Right hindlimb (tissue), 1 donor: ENCODE measurements at regions not wholly inside any gene's neighbourhood (a gene's known extent, or its start where the extent isn't known, plus 50 kb on each side); places are given as distances from the start of the nearest gene placed in this dataset.
A peak's percentile ranks its signal among the peaks of the same experiment; 100 is the strongest.

Experiments used
- DNase-seq: peaks from one replicate; pipeline ENCODE4 v3.0.0-alpha.2; 2018

DNA sequence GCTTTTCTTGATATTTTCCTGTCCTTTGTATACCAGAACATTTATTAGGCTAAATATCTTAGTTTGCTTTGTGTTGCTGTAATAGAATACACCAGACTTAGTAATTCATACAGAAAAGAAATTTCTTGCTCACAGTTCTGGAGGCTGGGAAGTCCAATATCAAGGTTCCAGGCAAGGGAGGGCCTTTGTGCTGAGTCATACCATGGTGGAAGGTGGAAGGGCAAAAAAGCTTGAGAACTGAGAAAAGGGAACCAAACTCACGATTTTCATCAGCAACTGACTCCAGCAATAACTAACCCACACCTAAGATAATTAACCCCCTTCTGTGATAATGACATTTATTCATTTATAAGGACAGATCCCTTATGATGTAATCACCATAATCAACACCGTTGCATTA is 496.9 kb upstream of the SUCLG2 start:
- DNase-seq: no peak

DNA sequence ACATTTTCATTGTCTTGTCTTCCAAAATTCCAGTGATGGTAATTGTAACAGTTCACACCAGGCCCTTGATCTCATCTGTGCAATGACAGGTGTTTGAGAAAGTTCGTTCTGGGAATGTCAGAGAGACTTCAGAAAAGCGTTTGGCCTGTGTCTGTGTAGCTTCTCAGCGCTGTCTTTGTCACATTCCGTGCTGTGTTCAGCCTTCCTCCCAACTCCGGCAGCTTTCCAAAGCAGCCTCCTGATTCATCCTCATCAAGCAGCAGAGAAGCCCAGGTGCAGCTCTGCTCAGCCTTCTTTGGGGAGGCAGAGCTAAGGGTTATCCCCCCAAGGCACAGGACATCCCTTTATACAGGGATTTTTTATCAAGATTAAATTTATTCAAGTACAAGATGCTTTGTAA is 494.0 kb upstream of the SUCLG2 start:
- no peak for DNase-seq

DNA sequence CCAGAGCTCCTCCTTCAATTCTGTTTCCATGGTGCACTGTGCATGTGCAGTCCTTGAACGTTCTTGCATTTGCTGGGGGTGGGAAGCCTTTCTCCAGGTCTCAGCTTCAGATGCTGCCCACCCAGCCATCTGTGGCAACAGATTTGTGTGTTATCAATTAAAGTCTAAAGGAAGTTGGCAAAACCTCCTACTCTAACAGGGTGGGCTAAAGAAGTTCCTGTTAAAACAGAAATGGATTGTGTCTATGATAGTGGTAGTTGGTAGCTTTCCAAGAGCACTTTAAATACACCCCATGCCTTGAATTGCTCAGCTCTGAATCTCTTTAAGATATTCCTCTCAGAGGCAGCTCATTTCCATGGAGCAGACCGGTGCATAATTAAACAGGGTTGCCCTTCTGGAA is 488.0 kb upstream of the SUCLG2 start:
- no peak for DNase-seq

DNA sequence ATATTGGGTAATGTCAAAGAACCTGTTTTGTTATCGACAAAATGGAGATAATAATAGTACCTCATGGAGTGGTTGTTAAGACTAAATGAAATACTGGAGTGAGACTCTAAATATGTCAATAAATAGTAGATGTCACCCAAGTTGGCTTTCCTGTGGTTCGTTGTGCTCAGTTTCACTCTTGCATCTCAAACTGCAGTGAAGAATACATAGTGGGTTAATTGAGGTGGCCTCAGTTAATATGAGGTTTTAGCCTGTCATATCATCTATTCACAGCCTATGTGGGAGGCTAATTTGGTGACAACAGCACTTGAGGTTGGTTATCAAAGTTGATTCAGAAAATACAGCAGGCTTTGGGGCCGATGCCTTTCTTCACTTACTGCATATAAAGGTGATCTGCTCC is 485.5 kb upstream of the SUCLG2 start:
- DNase-seq: no peak

DNA sequence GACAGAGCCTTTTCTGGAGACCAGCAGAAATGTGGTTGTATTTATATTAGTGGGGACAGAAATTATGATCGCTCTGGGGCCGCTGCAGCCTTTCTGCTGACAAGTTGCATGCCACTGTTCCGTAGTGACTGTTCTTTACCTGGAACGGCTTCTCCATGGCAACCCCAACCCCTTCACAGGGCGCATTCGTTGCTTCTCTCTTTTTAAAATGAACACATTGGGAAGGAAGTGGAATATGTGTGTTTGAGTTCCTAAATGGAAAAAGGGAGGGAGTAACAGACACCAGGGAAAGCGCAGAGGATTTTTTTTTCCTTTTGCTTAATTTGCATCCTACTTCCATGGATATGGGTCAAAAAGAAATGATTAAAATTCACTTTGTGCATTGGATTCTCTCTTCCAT is 482.0 kb upstream of the SUCLG2 start:
- peak; percentile 24 for DNase-seq

DNA sequence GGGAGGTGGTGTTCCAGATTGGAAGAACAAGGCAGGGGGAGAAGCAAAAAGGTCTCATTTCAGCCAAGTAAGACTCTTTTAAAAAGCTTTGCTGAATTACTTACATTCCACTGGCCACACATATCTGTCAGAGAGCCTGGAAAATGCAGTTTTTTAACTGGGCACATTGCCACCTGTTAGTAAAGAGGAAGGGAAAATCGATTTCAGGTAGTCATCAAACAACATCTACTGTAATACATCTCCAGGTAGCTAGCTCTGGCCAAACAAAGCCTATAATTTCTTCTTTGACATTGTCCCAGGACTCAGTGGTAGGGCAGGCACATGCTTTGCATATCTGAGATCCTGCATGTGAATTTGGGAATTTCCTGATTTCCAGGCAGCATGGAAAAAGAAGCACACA is 480.7 kb upstream of the SUCLG2 start:
- DNase-seq: peak; percentile 69

DNA sequence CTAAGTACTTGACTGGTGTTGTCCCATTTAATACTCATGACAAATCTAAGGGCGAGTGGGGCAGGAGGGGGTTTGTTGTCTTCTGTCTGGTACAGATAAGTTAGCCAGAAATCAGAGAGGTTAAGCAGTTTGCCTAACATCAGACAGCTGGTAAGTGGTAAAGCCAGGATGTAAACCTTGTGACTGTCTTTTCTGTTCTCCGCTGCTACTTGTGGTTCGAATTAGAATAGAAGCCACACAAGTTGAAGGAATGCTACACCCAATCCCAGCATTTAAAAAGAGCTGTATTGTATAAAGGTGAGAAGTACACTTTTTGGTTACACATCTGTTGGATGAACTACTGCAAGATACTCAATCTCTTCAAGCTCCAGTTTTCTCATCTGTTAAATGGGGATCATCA is 474.7 kb upstream of the SUCLG2 start:
- DNase-seq: no peak

DNA sequence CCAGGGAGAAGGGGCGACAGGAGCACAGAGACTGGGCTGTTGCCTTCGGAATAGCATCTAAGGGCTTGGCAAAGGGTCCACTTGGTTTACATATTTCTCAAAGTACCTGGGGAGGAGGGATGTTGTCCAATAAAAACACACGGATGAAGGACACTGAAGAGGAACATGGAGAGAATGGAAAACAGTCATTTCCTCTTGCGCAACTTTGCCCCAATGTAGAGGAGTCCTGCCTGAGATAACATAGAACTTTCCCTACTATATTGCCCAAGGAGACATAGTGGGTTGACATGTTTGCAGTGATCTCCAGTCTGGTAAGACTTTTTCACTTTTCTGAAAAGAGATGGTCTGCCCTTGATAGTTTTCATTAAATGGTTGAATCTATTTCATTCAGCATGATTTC is 468.8 kb upstream of the SUCLG2 start:
- DNase-seq: no peak

DNA sequence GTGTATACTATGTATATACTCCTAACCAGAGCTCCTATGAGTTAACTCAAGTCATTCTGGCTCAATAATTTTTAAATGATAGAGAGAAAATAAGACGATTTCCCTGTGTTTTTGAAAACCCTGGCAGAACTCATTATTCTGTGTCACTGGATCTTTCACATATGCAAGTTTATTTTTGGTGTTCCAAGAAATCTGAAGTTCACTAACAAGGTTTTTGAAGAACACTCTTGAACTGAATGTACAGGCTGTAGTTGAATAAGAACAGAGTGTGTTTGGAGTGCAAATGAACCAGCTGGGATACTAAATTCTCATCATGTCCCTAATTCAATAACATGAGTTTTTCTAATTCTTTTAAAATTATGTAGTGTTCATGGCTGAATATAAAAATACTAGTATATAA is 466.9 kb upstream of the SUCLG2 start:
- no peak for DNase-seq

DNA sequence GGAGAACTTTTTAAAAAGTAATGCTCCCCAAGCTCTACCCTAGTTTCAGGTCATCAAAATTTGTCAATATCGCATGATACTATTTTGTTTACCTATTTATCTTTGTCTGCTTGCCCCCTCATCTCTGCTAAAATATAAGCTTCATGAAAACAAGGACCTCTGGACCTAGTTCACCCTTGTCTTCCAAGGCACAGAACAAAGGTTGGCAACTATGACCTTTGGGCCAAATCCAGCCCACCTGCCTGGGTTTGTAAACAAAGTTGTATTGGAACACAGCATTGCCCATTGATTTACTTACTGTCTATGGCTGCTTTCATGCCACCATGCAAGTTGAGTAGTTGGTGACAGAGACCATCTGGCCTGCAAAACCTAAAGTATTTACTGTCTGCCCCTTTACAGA is 462.2 kb upstream of the SUCLG2 start:
- no peak for DNase-seq

DNA sequence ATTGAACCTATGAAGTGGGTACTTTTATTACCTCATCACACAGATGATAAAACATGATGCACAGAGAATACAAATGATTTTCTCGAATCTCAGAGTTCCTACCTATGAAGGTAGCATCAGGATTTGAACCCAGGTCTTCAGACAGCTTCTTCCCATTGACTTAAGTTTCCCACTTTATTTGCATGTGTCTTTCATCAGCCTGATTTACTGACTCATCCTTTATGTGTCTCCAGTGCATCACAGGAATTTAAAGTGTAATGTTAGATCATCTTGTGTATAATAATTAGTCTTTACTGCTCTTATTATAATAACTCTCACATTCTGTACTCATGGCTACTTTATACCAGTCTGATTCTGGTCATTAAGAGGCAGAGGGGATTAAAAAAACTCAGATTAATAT is 449.4 kb upstream of the SUCLG2 start:
- DNase-seq: no peak

DNA sequence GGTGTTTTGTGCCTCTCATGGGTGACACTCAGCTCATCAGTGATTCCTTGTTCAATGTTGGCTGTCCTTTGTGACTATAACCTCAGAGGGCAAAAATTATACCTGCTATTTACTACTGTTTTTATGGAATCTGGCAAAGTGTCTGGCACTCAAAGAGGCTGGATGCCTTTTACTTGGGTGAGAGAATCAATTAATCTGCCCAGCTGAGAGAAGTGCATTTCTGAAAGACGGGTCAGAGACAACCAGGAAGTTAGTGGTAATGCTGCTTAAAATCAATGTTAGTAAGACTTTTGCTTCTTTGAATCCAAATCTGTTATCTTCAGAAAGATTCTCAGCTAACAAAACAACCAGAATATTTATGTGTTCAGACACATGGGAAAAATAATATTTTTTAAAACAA is 436.2 kb upstream of the SUCLG2 start:
- DNase-seq: no peak

DNA sequence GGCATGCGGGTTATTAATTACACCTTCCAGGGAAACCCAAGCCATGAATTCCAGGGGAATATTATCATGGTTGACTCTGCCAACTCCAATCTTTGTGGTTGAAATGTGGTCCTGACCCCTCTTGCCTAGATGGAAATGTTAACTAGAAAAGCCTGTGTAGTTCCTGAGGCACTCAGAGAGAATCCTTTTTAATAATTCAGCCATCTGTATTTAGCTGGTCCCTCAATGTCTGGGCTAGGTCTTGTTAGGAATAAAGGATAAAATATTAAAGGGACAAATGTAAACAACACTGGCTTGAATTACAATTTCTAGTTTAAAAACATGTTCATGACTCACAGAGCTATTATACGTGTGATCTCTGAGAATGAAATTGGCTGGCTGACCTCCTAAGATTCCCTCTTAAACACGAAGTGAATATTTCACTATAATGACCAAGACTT is 435.2 kb upstream of the SUCLG2 start:
- no peak for DNase-seq

DNA sequence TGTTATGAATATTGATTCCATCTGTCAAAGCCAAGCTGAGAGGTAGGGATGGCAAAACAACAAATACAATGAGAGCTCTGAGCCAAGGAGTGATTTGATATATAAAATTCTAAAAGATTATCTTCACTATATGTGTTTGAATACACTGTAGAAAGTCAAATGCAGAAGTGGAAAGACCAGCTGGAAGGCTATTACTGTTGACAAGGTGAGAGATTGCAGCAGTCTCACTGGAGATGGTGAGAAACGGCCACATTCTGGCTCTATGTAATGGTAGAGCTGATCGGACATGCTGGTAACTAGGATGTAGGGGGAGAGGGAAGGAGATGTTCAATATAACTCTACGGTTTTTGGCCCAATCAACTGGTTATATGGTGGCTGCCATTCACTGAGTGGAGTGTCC is 434.2 kb upstream of the SUCLG2 start:
- DNase-seq: no peak

DNA sequence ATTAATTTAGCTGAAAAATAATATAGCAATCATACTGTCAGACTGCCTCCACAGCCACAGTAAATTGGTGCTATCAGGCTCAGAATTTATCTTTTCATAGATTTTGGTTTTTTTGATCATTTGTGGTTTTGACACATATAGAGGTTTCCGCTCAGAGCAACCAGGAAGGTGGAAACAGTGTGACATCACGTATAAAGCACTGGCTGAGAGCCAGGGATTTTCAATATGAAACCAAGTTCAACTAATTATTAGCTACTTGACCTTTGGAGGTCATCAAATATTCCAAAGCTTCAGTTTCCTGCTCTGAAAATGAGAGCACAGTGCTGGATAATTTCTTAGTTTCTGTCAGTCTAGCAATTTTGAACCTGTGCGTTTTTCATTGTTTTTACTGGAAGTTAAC is 433.8 kb upstream of the SUCLG2 start:
- DNase-seq: no peak

DNA sequence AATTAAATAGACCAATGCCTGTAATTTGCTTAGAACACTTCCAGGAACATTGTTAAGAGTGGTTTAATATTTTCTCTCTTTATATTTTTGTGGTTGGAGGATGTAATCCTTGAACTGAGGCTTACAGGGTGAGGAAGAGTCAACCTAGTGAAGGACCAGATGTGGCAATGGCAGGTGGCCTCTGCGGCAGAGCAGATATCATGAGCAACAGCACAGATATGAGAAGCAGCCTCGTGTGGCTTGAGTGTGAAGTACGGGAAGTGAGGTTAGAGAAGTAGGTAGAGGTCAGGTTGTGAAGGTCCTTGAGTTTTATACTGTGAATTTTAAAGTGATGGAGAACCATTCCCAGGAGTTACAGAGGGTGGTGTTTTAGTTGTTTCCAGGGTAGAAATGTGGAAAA is 417.6 kb upstream of the SUCLG2 start:
- no peak for DNase-seq

DNA sequence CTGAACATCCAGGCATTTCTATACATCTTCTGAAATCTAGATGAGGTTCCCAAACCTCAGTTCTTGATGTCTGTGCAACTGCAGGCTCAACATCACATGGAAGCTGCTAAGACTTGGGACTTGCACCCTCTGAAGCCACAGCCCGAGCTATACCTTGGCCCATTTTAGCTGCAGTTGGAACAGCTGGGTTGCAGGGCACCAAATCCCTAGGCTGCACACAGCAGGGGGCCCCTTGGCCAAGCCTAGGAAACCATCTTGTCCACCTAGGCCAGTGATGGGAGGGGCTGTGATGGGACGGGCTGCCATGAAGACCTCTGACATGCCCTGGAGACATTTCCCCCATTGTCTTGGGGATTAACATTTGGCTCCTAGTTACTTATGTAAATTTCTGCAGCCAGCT is 415.8 kb upstream of the SUCLG2 start:
- no peak for DNase-seq

DNA sequence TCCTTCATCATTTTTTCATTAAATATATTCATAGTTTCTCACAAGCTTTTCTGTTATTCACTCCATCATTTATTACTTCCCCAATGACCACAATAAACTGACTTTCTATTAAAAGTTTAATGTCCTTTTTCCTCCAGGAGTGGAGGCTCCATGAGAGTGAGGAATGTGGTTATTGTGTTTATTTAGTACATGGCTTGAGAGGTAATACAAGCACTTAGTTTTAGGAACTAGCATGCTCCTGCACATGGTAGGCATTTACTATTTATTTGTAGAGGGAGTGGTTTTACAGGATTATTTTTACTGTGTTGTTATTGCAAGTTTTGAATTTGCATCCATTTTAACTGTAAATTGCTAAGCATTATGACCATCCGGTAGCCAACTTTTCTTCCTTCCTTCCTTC is 412.9 kb upstream of the SUCLG2 start:
- DNase-seq: no peak

DNA sequence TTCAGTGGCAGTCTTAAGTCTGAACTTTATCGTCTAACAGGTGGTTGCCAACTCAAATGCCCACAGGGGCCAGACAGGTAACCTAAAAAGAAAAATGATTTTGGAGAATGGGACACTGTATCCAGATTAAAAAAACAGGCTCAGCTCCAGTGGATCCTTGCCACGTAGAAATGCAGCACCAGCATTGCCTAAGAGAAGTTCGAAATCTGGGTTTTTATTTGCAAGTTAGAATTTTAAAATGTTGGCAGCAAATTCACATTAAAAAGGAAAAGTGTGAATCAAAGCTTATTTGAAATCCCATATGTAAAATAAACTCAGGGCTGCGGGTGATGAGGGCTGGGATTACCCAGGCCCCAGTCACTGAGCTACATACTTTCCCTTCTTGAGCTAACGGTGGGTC is 408.5 kb upstream of the SUCLG2 start:
- DNase-seq: no peak

DNA sequence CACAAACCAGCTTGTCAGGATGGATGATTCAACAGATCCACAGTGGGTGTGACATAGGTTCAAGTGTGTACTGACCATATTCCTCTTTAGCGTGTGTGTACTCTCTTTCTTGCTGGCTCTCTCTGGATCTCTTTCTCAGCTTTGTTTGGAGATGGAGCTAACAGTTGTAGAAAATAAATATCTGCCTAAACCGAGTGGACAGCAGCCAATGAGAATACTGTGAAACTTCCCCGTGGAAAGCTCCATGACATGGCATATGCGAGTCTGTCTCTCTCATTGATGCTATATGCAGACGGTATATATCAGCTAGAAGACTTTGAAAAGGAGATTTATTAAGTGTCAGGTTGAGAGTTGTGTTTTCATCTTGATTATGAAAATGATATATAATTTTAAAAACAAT is 406.5 kb upstream of the SUCLG2 start:
- no peak for DNase-seq

DNA sequence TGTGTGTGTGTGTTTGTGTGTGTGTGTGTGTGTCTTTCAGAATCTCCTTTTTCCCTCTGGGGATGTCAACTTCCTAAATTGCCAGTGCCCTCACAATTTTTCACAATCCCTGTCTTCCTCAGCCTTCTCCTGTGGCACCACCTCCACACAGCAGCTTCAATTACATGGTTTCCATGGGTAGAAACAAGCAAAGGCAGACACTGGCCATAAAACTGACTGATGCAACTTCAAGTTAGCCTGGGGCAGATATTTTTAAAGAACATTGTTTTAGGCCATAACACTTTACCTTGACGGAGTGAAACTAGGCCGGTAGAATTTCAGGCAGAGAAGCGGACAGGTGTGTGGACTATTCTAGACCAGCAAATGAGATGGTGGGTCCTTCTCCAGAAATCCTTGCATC is 405.8 kb upstream of the SUCLG2 start:
- no peak for DNase-seq

DNA sequence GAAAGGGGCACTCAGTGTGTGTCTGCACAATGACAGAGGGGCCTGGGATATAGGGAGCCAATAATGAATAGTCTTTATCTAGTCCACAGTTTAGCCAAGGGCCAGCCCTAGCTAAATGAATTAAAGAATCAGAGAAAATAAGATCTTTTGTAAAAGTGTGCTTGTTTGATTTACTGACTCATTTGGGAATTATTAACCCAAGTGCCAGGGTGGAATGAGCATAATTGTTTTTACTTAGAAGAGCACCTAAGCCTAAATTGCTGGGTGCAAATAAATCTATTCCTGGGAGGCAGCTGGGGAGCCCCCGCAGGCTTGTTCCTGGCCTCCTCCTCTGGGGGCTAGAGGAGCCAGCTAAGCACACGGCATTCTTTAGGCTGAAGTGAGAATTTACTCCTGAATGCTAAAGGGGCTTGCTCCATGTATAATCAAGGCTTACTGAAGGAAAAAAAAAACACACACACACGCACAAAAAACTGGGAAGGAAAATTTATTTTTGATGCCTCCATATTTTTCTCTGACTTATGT is 405.3 kb upstream of the SUCLG2 start:
- DNase-seq: no peak

DNA sequence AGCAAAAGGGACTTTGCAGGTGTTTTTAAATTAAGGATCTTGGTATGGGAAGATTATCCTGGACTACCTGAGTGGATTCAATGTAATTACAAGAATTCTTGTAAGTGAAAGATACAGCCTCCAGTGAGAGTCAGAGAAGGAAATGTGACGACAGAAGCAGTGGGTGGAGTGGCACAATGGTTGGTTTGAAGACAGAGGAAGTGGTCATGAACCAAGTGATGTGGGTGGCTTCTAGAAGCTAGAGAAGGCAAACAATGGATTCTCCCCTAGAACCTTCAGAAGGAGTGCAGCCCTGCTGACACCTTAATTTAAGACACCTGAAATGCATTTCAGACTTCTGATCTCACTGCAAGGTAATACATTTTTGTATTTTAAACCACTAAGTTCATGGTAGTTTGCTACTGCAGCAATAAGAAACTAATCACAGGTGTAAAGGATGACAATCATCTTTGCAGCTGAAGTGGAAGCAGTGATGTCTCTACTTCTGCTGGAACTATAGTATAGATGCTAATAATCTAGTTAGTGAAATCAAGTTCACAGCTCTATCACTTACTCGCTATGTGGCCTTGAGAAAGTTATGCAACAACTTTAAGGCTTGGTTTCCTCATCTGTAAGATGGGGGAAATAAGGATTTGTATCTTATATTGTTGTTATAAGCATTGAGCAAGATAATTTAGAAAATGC is 403.4 kb upstream of the SUCLG2 start:
- DNase-seq: no peak

DNA sequence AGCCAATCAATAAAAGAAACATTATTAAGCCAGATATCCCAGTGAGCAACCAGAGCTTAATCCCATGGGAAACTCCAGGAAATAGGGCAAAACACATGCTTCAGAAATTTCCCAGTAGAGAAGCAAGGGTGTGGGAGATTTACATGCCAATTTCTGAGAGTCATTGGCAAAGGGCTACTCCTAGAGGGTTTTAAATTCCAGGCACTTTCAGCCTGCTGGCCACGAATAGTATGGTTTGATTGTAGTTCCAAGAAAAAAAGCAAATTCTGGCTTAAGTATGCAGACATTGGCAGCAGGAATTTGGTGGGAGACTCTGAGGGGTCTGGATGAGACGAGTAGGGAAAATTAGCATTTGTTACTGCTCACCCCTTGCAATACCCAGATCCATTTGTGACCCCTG is 402.1 kb upstream of the SUCLG2 start:
- DNase-seq: no peak

DNA sequence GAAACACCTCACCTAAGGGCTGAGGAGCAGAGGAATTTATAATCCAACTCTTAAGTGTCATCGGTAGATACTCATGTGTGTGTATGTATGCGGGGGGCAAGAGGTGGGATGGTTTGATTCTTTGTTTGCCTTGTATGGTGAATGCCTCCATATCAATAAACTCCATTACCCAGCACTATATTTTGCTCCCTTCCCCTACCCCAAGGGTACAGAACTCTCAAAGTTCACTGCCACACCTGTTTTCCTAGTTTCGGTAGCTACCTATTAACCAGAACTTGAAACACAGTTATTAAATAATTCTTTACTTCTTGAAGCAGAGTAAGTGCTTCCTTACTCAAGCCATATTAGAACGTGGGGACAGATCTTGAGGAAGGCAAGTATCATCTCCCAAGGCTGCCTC is 400.8 kb upstream of the SUCLG2 start:
- no peak for DNase-seq

DNA sequence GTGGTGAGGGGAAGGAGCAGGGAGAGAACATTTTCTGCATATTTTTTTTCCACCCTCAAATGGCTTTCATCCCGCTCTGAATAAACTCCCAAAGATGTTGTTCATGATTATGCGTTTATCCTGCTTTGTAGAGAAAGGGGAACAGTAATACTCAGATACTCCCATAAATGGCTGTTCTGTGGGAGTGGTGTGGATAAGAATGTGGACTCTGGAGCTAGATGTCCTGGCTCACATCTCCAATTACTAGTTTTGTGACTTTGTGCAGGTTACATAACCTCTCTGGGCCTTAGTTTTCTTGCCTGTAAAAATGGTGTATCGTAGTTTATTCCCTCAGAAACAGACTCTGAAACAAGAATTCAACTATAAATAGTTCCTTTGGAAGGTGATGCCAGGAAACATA is 395.4 kb upstream of the SUCLG2 start:
- no peak for DNase-seq
